ENCODE measurements at regions not wholly inside any gene's neighbourhood (a gene's known extent, or its start where the extent isn't known, plus 50 kb on each side); places are given as distances from the start of the nearest gene placed in this dataset.

GRCh38 chr12:118842866-118843265 lies 138.5 kb upstream of the SRRM4 start:
- TF ChIP-seq USF2 (CRISPR knock-in tag; IDR thresholded peaks at IDR 0.05) (no peak), ZNF121 (CRISPR knock-in tag; IDR thresholded peaks at IDR 0.05) (no peak), CTCF (IDR thresholded peaks at IDR 0.05) (no peak), CDX4 (CRISPR knock-in tag; IDR thresholded peaks at IDR 0.05; ENCODE audit: borderline replicate concordance) (no peak), ELF4 (CRISPR knock-in tag; IDR thresholded peaks at IDR 0.05; ENCODE audit: low read depth) (no peak), E2F4 (CRISPR knock-in tag; IDR thresholded peaks at IDR 0.05; ENCODE audit: borderline replicate concordance, low read depth) (no peak), NFATC4 (CRISPR knock-in tag; IDR thresholded peaks at IDR 0.05) (no peak), TP53 (CRISPR knock-in tag; IDR thresholded peaks at IDR 0.05) (no peak), ATF2 (CRISPR knock-in tag; IDR thresholded peaks at IDR 0.05; ENCODE audit: borderline replicate concordance, low read depth) (no peak), FOXP4 (CRISPR knock-in tag; IDR thresholded peaks at IDR 0.05) (no peak), ATF6 (CRISPR knock-in tag; IDR thresholded peaks at IDR 0.05) (no peak), MAX (CRISPR knock-in tag; IDR thresholded peaks at IDR 0.05) (no peak)
